WTC11 (cell line): ENCODE measurements at regions not wholly inside any gene's neighbourhood (a gene's known extent, or its start where the extent isn't known, plus 50 kb on each side); places are given as distances from the start of the nearest gene placed in this dataset.

Source experiments
- ATAC-seq: fragments of 200-7000 bp; cut with Tn5 transposase; 2 replicates; pipeline ENCODE4 v1.10.0; 2021; ENCODE audit warnings: mild to moderate bottlenecking, moderate library complexity
- CTCF ChIA-PET: fragments of 300-600 bp; sonication (Branson Sonifier 250); formaldehyde crosslinking; loops from one replicate; lab custom pipeline; 2021; ENCODE audit warnings: antibody characterized with exemption; lab: Charles Lee
- POLR2A ChIA-PET: fragments of 350-600 bp; sonication (Branson Sonifier 250); formaldehyde crosslinking; loops from one replicate; lab custom pipeline; 2021; ENCODE audit warnings: antibody characterized with exemption; lab: Charles Lee
- DNase-seq: peaks from one replicate; pipeline ENCODE4 v3.0.0; 2021; ENCODE audit warnings: low spot score
- H3K27ac Mint-ChIP-seq: 2 replicates; pipeline ENCODE4 v1.8.0; 2021; ENCODE audit warnings: mixed read lengths
- H3K27me3 Mint-ChIP-seq: 2 replicates; pipeline ENCODE4 v1.8.0; 2021; ENCODE audit warnings: low read depth, mild to moderate bottlenecking, moderate library complexity, mixed read lengths
- H3K36me3 Mint-ChIP-seq: 2 replicates; pipeline ENCODE4 v1.8.0; 2021; ENCODE audit warnings: mixed read lengths
- H3K4me1 Mint-ChIP-seq: 2 replicates; pipeline ENCODE4 v1.8.0; 2022; ENCODE audit warnings: mixed read lengths
- H3K4me3 Mint-ChIP-seq: 2 replicates; pipeline ENCODE4 v1.8.0; 2021; ENCODE audit warnings: mild to moderate bottlenecking, moderate library complexity, mixed read lengths
- H3K9me3 Mint-ChIP-seq: 2 replicates; pipeline ENCODE4 v1.8.0; 2021; ENCODE audit warnings: mixed read lengths
- AFF4 ChIP-seq: sonication (generic); formaldehyde crosslinking; IDR thresholded peaks from 2 replicates; pipeline ENCODE4 v1.8.1; 2023; ENCODE audit warnings: mild to moderate bottlenecking, missing genetic modification reagents, borderline replicate concordance
- FOXP1 ChIP-seq: sonication (generic); formaldehyde crosslinking; IDR thresholded peaks from 2 replicates; pipeline ENCODE4 v1.8.0; 2022; ENCODE audit warnings: missing genetic modification reagents, mild to moderate bottlenecking, moderate library complexity, borderline replicate concordance
- GTF2I ChIP-seq: fragments of 250-450 bp; sonication (Bioruptor Pico); conservative IDR thresholded peaks from 2 replicates; pipeline ENCODE4 v1.4.0; 2021; ENCODE audit warnings: mild to moderate bottlenecking
- IRF2 ChIP-seq: sonication (generic); formaldehyde crosslinking; IDR thresholded peaks from 2 replicates; pipeline ENCODE4 v1.8.0; 2022; ENCODE audit warnings: low read depth, missing genetic modification reagents, borderline replicate concordance
- JUN ChIP-seq: sonication (generic); formaldehyde crosslinking; IDR thresholded peaks from 2 replicates; pipeline ENCODE4 v1.8.0; 2023; ENCODE audit warnings: mild to moderate bottlenecking, missing genetic modification reagents
- NFYB ChIP-seq: sonication (generic); formaldehyde crosslinking; conservative IDR thresholded peaks from 2 replicates; pipeline ENCODE4 v1.8.0; 2022; ENCODE audit warnings: low read depth, missing genetic modification reagents
- TEAD1 ChIP-seq: sonication (generic); formaldehyde crosslinking; IDR thresholded peaks from 2 replicates; pipeline ENCODE4 v1.8.0; 2022; ENCODE audit warnings: mild to moderate bottlenecking, missing genetic modification reagents
- USF1 ChIP-seq: sonication (generic); formaldehyde crosslinking; IDR thresholded peaks from 2 replicates; pipeline ENCODE4 v1.8.0; 2022; ENCODE audit warnings: mild to moderate bottlenecking, missing genetic modification reagents
- ZNF232 ChIP-seq: sonication (generic); formaldehyde crosslinking; IDR thresholded peaks from 2 replicates; pipeline ENCODE4 v1.8.0; 2022; ENCODE audit warnings: mild to moderate bottlenecking, missing genetic modification reagents
- ZNF263 ChIP-seq: sonication (generic); formaldehyde crosslinking; IDR thresholded peaks from 2 replicates; pipeline ENCODE4 v1.8.1; 2022; ENCODE audit warnings: low read depth, mild to moderate bottlenecking, moderate library complexity, missing genetic modification reagents
- ZNF671 ChIP-seq: fragments of 250-450 bp; sonication (Bioruptor Pico); IDR thresholded peaks from 2 replicates; pipeline ENCODE4 v1.8.0; 2021; ENCODE audit warnings: mild to moderate bottlenecking
- TF ChIP-seq, protein P1 (sequence below): sonication (generic); formaldehyde crosslinking; IDR thresholded peaks from 2 replicates; pipeline ENCODE4 v1.8.1; 2023; ENCODE audit warnings: mild to moderate bottlenecking, missing genetic modification reagents, moderate library complexity
- TF ChIP-seq, protein P2 (sequence below): sonication (generic); formaldehyde crosslinking; IDR thresholded peaks from 2 replicates; pipeline ENCODE4 v1.8.0; 2023; ENCODE audit warnings: missing genetic modification reagents
- TF ChIP-seq, protein P3 (sequence below): sonication (generic); formaldehyde crosslinking; IDR thresholded peaks from 2 replicates; pipeline ENCODE4 v1.8.1; 2023; ENCODE audit warnings: mild to moderate bottlenecking, missing genetic modification reagents
- TF ChIP-seq, protein P4 (sequence below): fragments of 200-600 bp; IDR thresholded peaks from 2 replicates; pipeline ENCODE4 v1.8.0; 2022; ENCODE audit warnings: antibody characterized with exemption

- no peaks in the 10 kb centered on the region for H3K4me1 Mint-ChIP-seq
- DNase-seq = no peak
- ChIA-PET POLR2A (no interaction called here), CTCF (interaction anchor here (1.0 kb wide), 1 partner anchor 69 kb away, joined by 5 read pairs; no protein-coding TSS in a partner anchor)
- H3K27me3 Mint-ChIP-seq = no peaks in the 10 kb centered on the region
- H3K36me3 Mint-ChIP-seq = 0 out of 2 replicates have a peak, but pooled peaks cover 4% of the 10 kb centered on the region
- H3K9me3 Mint-ChIP-seq = no peaks in the 10 kb centered on the region
- no peak overlapping the region for H3K27ac Mint-ChIP-seq
- TF ChIP-seq NFYB (CRISPR knock-in tag) (no peak), AFF4 (CRISPR knock-in tag) (no peak), JUN (CRISPR knock-in tag) (no peak), TEAD1 (CRISPR knock-in tag) (no peak), ZNF263 (CRISPR knock-in tag) (no peak), FOXP1 (CRISPR knock-in tag) (no peak), USF1 (CRISPR knock-in tag) (peak; percentile 70), IRF2 (CRISPR knock-in tag) (no peak), ZNF232 (CRISPR knock-in tag) (no peak), ZNF671 (no peak)
- TF ChIP-seq, protein P1, sequence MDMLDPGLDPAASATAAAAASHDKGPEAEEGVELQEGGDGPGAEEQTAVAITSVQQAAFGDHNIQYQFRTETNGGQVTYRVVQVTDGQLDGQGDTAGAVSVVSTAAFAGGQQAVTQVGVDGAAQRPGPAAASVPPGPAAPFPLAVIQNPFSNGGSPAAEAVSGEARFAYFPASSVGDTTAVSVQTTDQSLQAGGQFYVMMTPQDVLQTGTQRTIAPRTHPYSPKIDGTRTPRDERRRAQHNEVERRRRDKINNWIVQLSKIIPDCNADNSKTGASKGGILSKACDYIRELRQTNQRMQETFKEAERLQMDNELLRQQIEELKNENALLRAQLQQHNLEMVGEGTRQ (CRISPR knock-in tag) = peak; percentile 79
- TF ChIP-seq, protein P2, sequence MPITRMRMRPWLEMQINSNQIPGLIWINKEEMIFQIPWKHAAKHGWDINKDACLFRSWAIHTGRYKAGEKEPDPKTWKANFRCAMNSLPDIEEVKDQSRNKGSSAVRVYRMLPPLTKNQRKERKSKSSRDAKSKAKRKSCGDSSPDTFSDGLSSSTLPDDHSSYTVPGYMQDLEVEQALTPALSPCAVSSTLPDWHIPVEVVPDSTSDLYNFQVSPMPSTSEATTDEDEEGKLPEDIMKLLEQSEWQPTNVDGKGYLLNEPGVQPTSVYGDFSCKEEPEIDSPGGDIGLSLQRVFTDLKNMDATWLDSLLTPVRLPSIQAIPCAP = no peak
- TF ChIP-seq, protein P3, sequence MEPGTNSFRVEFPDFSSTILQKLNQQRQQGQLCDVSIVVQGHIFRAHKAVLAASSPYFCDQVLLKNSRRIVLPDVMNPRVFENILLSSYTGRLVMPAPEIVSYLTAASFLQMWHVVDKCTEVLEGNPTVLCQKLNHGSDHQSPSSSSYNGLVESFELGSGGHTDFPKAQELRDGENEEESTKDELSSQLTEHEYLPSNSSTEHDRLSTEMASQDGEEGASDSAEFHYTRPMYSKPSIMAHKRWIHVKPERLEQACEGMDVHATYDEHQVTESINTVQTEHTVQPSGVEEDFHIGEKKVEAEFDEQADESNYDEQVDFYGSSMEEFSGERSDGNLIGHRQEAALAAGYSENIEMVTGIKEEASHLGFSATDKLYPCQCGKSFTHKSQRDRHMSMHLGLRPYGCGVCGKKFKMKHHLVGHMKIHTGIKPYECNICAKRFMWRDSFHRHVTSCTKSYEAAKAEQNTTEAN = no peak
- H3K4me3 Mint-ChIP-seq = no peak overlapping the region
- no peak; the same call in 1 of the 2 replicates for ATAC-seq
Observed at GRCh38 chr16:11474617-11475291, 112.0 kb downstream of the LITAF start.

- no peaks in the 10 kb centered on the region for H3K27me3 Mint-ChIP-seq
- DNase-seq = no peak
- CTCF ChIA-PET = no interaction called here
- H3K9me3 Mint-ChIP-seq = peaks cover 10% of the 10 kb centered on the region
- TF ChIP-seq GTF2I = 0 out of 2 replicates have a peak, but pooled peaks have one; percentile 25
- TF ChIP-seq, protein P4, sequence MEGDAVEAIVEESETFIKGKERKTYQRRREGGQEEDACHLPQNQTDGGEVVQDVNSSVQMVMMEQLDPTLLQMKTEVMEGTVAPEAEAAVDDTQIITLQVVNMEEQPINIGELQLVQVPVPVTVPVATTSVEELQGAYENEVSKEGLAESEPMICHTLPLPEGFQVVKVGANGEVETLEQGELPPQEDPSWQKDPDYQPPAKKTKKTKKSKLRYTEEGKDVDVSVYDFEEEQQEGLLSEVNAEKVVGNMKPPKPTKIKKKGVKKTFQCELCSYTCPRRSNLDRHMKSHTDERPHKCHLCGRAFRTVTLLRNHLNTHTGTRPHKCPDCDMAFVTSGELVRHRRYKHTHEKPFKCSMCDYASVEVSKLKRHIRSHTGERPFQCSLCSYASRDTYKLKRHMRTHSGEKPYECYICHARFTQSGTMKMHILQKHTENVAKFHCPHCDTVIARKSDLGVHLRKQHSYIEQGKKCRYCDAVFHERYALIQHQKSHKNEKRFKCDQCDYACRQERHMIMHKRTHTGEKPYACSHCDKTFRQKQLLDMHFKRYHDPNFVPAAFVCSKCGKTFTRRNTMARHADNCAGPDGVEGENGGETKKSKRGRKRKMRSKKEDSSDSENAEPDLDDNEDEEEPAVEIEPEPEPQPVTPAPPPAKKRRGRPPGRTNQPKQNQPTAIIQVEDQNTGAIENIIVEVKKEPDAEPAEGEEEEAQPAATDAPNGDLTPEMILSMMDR = no peak
- no peak for ATAC-seq
- H3K27ac Mint-ChIP-seq = peak overlapping the region; percentile 72; the same call in 1 of the 2 replicates
- H3K4me1 Mint-ChIP-seq = no peaks in the 10 kb centered on the region
- POLR2A ChIA-PET = no interaction called here
- peaks cover 13% of the 10 kb centered on the region for H3K36me3 Mint-ChIP-seq
- H3K4me3 Mint-ChIP-seq = no peak overlapping the region
Observed at GRCh38 chr16:11475896-11476630, 110.7 kb downstream of the LITAF start.
